Hematopoietic multipotent progenitor cell treated with erythropoietin and hydrocortisone succinate and interleukin-3 and kit ligand, for 15 days (in vitro differentiated cells): ENCODE measurements at regions not wholly inside any gene's neighbourhood (a gene's known extent, or its start where the extent isn't known, plus 50 kb on each side); places are given as distances from the start of the nearest gene placed in this dataset.

Source experiments
- DNase-seq: peaks from one replicate; pipeline ENCODE4 v3.0.0-alpha.2; 2015; ENCODE audit warnings: low spot score

- DNase-seq = no peak
Observed at GRCh38 chr4:96558466-96558865, 718.6 kb downstream of the PDHA2 start.

DNA sequence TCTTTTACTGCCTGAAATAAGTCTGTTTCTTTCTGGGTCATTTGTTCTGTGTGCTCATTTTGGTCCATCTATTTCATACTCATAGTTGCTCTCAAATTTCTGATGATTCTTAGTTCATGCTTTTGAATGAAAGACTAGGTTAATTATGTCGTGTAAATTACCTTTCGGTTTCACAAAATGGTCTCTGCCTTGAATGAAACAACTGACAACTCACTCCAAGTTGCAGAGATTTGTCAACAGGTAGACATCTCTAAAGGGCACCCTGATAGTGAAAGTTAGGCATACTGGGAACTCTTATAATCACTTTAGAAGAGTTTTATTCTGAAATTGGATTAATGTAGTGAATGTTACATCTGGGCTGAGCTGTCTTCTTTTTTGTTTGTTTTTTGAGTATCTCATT is 726.9 kb downstream of the PDHA2 start:
- no peak for DNase-seq

DNA sequence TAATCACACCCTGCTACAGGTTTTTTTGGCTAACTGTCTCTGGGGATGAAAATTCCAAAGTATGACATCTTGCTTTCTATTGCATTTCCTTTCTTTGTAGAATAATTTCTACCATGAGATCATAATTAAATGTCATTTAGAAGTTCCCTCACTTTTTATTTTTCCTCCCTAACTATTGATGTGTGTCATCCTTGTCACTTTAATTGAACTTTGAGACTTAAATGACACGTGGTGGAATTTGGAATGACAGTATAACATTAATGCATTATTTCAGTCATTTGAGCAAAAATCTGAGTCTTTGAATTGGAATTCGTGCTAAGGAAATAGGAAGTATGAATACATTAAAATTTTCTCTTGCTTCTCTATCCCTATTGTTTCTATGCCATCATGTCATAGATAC is 745.4 kb downstream of the PDHA2 start:
- no peak for DNase-seq

- no peak for DNase-seq
Observed at GRCh38 chr4:96593422-96593821, 753.5 kb downstream of the PDHA2 start.

GRCh38 chr4:96598465-96598864 is 758.6 kb downstream of the PDHA2 start:
- DNase-seq = no peak

- DNase-seq = no peak
Observed at GRCh38 chr4:96599752-96600151, 759.9 kb downstream of the PDHA2 start.

DNA sequence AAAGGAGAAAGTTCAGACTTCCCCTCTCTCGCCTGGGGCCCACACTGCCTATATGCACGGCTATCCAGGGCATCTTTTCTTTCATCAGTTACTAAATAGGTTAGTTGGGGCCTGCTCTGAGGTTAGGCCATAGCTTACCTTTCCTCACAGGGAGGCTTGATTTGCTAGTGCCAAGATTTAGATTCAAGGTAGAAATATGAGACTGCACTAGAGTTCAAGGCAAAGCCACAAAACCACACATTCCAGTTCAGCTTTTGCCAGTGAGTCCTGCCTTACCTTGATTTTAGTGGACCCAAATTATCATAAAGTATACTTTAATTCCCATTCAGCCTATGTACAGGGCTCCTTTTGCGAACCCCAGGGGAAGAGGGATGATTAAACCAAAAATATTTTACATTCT is 762.8 kb downstream of the PDHA2 start:
- DNase-seq = no peak

DNA sequence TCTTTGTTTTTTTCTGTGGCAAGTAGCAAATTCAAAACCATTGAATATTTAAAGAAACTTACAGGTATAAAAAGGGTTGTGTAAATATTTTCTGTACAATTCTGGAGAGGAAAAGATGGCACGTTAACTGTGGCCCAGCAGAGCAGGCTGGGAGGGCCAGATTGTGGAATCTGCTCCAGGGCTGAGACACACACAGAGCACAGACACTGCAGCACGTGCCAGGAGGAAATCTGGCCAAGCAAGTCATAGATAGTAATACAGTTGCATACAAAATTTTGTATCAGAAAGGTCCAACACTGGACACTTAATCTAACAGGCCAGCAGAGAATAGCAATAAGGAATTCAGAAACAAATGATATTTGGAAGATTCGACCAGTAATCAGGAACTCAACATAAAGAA is 763.7 kb downstream of the PDHA2 start:
- no peak for DNase-seq

DNA sequence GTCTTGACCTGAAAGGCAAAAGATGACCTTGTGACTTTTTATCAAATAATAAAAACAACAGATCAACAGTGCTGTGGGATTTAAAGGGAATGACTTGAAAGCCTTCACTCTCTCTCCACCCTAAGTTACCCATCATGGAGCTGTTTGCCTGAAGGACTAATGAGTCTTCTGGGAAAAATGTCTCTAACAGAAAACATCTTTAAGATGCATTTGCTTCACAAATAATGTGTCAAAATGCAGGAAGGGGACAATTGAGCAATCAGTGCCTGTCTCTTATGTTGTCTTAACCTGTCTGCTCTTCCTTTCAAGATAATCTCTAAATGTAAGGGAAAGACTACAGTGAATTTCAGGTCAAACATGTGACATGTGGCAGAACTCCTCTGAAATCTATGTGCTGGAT is 766.6 kb downstream of the PDHA2 start:
- no peak for DNase-seq

- DNase-seq = no peak
Observed at GRCh38 chr4:96626023-96626422, 786.1 kb downstream of the PDHA2 start.

- DNase-seq = no peak
Observed at GRCh38 chr4:96630839-96631238, 790.9 kb downstream of the PDHA2 start.

- no peak for DNase-seq
Observed at GRCh38 chr4:96637971-96638412, 798.1 kb downstream of the PDHA2 start.

GRCh38 chr4:96639932-96640331 is 800.0 kb downstream of the PDHA2 start:
- no peak for DNase-seq

DNA sequence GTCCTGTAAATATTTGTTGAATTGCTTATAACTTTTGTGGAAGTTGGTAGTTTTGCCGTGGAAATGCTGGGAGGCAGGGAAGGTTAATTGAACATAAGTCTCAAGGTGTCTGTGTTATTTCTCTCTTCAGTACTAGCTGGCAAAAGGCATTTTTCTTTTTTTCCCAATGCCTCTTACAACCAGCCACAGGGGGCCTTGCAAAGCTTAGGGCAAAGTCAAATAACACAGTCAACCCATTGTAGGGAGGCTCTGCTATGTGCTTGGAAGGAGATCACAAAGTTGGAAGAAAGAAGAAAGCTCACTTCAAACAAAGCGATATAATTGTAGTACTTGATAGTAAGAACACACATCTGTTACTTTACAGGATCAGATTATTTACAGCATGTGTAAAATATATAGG is 802.6 kb downstream of the PDHA2 start:
- no peak for DNase-seq

DNA sequence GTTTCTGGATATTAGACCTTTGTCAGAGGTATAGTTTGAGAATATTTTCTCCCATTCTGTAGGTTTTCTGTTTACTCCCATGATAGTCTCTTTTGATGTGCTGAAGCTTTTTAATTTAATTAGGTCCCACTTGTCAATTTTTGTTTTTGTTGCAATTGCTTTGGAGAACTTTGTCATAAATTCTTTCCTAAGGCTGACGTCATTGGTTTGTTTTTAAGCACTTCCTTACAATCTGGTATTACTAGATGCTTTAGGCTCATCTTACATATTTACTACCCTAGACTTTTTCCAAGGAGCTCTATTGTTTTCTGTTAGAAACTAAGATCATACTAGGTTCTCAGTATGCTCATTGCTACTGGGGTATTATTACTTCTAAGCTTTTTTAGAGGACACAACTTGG is 806.3 kb downstream of the PDHA2 start:
- DNase-seq = no peak

DNA sequence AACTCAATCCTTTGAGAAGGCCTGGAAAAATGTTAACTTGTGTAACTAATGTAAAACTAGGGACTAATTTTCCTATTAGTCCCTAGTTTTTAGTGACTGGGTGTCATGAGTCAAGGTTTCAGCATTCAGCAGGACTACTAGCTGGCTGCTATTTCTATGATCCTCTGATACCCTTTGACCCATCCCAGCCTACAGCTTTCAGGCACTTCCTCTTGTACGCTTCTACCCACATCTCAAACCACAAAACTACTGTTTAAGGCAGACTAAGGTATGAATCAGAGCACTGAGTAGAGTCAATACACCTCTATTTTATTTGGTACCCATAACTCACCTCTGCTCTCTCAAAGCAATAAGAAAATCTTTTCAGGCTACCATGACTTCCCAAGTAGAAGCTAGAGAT is 809.6 kb downstream of the PDHA2 start:
- no peak for DNase-seq

DNA sequence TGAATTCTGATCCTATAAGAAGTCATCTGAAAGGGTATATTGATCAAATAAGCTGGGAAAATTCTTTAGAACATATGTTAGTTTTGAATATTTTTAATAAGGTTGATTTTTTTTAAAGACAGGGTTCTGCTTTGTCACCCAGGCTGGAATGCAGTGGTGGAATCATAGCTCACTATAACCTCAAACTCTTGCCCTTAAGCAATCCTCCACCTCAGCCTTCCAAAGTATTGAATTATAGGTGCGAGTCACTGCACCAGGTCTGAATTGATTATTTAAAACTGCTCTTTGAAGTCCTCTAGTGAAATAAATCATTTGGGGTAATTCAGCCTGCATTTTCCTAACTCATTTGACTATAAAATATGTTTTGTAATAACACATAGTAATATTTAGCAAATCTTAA is 812.3 kb downstream of the PDHA2 start:
- DNase-seq = no peak

GRCh38 chr4:96652821-96653220 is 812.9 kb downstream of the PDHA2 start:
- no peak for DNase-seq

DNA sequence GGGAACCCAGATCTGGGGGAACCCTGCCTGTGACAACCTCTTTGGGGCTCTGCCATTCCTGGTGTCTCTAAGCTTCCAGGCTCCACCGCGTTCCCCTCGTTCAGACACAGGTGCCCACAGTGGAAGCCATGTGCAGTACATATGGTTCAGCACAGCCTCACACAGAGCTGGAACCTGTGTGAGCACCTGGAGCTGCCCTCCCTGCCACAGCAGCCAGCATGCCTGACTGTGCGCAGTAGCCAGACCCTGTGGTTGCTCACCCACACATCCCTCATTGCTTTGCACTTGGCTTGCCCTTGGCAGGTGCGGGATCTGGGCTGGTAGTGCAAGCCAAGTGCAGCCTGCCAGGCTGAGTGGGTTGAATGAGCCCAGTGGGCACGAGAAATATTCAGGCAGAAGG is 814.2 kb downstream of the PDHA2 start:
- DNase-seq = no peak

DNA sequence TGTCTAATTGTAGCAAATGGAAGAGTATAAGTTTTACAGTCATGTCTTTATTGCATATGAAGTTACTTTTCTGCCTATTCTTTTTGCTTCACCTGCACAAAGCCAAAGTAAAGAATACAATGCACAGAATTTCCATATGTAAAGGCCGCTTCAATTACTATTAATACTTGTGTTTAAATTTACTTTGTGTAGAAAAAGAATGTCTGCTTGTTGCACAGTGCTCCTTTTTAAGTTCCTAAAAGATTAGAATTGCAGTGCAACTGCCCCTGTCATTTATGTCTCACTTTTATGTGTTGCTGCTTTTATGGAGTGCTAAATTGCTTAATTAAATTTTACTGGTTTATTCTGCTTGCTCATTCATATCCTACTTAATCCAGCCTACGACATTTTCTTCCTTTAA is 830.5 kb downstream of the PDHA2 start:
- no peak for DNase-seq

- DNase-seq = no peak
Observed at GRCh38 chr4:96675416-96675815, 835.5 kb downstream of the PDHA2 start.

GRCh38 chr4:96675896-96676295 is 836.0 kb downstream of the PDHA2 start:
- DNase-seq = no peak

DNA sequence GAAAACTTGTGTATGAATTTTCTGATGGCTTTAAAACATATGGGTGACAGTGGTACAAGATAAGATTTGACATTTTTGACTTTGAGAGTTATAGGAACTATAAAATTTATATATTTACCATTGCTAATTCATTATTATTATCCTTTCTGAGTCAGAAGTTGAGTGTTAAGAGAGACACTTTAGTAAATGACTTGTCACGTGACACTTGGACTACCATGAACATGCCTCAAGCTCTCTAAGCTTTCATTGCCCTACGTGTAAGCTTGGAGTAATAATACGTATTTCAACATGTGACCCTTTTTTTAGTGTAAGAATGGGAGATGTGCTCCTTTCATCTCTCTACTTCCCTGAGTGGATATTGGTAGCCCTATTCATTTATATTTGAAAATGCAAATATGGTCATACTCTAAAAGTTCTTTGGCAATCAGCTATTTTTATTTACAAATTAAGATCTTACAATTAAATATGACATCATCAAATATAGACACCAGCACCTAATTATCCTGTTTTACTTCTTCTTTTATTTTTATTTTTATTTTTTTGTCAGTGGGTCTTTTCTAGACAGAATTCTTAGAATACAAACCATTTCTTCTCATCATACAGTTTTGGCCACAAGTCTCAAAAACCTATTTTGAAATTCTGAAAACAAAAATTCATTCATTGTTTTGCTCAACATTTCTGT is 837.0 kb downstream of the PDHA2 start:
- no peak for DNase-seq

DNA sequence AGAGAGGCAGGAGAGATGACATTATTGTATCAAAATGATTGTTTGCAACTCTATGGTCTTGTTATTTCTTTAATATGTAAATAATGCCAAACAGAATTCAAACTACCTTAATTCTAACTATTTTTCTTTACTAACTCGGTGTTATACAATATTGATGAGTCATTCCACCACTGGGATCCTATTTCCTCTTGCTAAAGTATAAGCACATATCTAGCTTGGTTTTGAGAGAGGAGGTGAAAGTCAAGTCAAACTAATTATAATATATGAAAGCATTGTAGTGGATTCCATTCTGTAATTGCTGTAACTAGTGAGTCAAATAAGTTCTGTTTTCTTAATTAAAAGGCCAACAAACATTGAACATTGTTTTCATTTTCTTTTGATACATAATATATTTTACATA is 837.6 kb downstream of the PDHA2 start:
- DNase-seq = no peak

- DNase-seq = no peak
Observed at GRCh38 chr4:96681218-96681617, 841.3 kb downstream of the PDHA2 start.
